Nephron progenitor cell (in vitro differentiated cells): ENCODE measurements at regions not wholly inside any gene's neighbourhood (a gene's known extent, or its start where the extent isn't known, plus 50 kb on each side); places are given as distances from the start of the nearest gene placed in this dataset.

Experiments used
- DNase-seq: peaks from one replicate; pipeline ENCODE4 v3.0.0; 2021
- H3K27ac Mint-ChIP-seq: 2 replicates; pipeline ENCODE4 v1.8.0; 2021; ENCODE audit warnings: mild to moderate bottlenecking, moderate library complexity, mixed read lengths
- H3K27me3 Mint-ChIP-seq: 2 replicates; pipeline ENCODE4 v1.8.0; 2021; ENCODE audit warnings: mild to moderate bottlenecking, low read depth, mixed read lengths; ENCODE audit not compliant: poor library complexity
- H3K36me3 Mint-ChIP-seq: 2 replicates; pipeline ENCODE4 v1.8.0; 2021; ENCODE audit warnings: low read depth, mixed read lengths
- H3K4me1 Mint-ChIP-seq: 2 replicates; pipeline ENCODE4 v1.8.0; 2021; ENCODE audit warnings: mixed read lengths
- H3K4me3 Mint-ChIP-seq: 2 replicates; pipeline ENCODE4 v1.8.0; 2021; ENCODE audit warnings: mild to moderate bottlenecking, moderate library complexity, mixed read lengths
- H3K9me3 Mint-ChIP-seq: 2 replicates; pipeline ENCODE4 v1.8.0; 2021; ENCODE audit warnings: mild to moderate bottlenecking, moderate library complexity, mixed read lengths
- CTCF ChIP-seq: fragments of 200-600 bp; sonication (generic); IDR thresholded peaks from 2 replicates; pipeline ENCODE4 v1.5.0; 2021; ENCODE audit warnings: antibody characterized with exemption

GRCh38 chr3:41000471-41000870 is 198.8 kb upstream of the CTNNB1 start:
- Mint-ChIP-seq H3K4me3 (no peak overlapping the region), H3K27ac (no peak overlapping the region), H3K9me3 (no peaks in the 10 kb centered on the region), H3K4me1 (peaks cover 32% of the 10 kb centered on the region), H3K27me3 (peaks cover 11% of the 10 kb centered on the region), H3K36me3 (no peaks in the 10 kb centered on the region)
- TF ChIP-seq CTCF, result no peak
- DNase-seq, result no peak

GRCh38 chr3:41001556-41001955 is 197.7 kb upstream of the CTNNB1 start:
- no peaks in the 10 kb centered on the region for H3K36me3 Mint-ChIP-seq
- peaks cover 11% of the 10 kb centered on the region for H3K27me3 Mint-ChIP-seq
- H3K4me3 Mint-ChIP-seq, result no peak overlapping the region
- DNase-seq, result no peak
- TF ChIP-seq CTCF, result no peak
- no peak overlapping the region for H3K27ac Mint-ChIP-seq
- H3K4me1 Mint-ChIP-seq, result peaks cover 26% of the 10 kb centered on the region
- no peaks in the 10 kb centered on the region for H3K9me3 Mint-ChIP-seq

- DNase-seq, result no peak
- Mint-ChIP-seq H3K27ac (no peak overlapping the region), H3K4me3 (no peak overlapping the region), H3K36me3 (no peaks in the 10 kb centered on the region), H3K27me3 (peaks cover 11% of the 10 kb centered on the region), H3K4me1 (peaks cover 21% of the 10 kb centered on the region), H3K9me3 (peaks cover 3% of the 10 kb centered on the region)
- no peak for TF ChIP-seq CTCF
These were observed 197.2 kb upstream of the CTNNB1 start for GRCh38 chr3:41002104-41002503.

GRCh38 chr3:41007399-41007798 is 191.9 kb upstream of the CTNNB1 start:
- peaks cover 12% of the 10 kb centered on the region for H3K36me3 Mint-ChIP-seq
- no peak overlapping the region for H3K27ac Mint-ChIP-seq
- no peak for TF ChIP-seq CTCF
- no peaks in the 10 kb centered on the region for H3K4me1 Mint-ChIP-seq
- no peaks in the 10 kb centered on the region for H3K27me3 Mint-ChIP-seq
- no peak overlapping the region for H3K4me3 Mint-ChIP-seq
- no peak for DNase-seq
- peaks cover 25% of the 10 kb centered on the region for H3K9me3 Mint-ChIP-seq

GRCh38 chr3:41011854-41012253 is 187.5 kb upstream of the CTNNB1 start:
- no peak for DNase-seq
- Mint-ChIP-seq H3K36me3 (peaks cover 12% of the 10 kb centered on the region), H3K27me3 (peaks cover 4% of the 10 kb centered on the region), H3K9me3 (peaks cover 24% of the 10 kb centered on the region), H3K27ac (no peak overlapping the region), H3K4me3 (no peak overlapping the region), H3K4me1 (no peaks in the 10 kb centered on the region)
- no peak for TF ChIP-seq CTCF

- peaks cover 5% of the 10 kb centered on the region for H3K4me1 Mint-ChIP-seq
- no peak for DNase-seq
- no peaks in the 10 kb centered on the region for H3K36me3 Mint-ChIP-seq
- TF ChIP-seq CTCF, result no peak
- H3K4me3 Mint-ChIP-seq, result no peak overlapping the region
- peaks cover 4% of the 10 kb centered on the region for H3K27me3 Mint-ChIP-seq
- no peaks in the 10 kb centered on the region for H3K9me3 Mint-ChIP-seq
- H3K27ac Mint-ChIP-seq, result no peak overlapping the region
These were observed 180.4 kb upstream of the CTNNB1 start for GRCh38 chr3:41018855-41019254.
